ENCODE measurements at regions not wholly inside any gene's neighbourhood (a gene's known extent, or its start where the extent isn't known, plus 50 kb on each side); places are given as distances from the start of the nearest gene placed in this dataset.

DNA sequence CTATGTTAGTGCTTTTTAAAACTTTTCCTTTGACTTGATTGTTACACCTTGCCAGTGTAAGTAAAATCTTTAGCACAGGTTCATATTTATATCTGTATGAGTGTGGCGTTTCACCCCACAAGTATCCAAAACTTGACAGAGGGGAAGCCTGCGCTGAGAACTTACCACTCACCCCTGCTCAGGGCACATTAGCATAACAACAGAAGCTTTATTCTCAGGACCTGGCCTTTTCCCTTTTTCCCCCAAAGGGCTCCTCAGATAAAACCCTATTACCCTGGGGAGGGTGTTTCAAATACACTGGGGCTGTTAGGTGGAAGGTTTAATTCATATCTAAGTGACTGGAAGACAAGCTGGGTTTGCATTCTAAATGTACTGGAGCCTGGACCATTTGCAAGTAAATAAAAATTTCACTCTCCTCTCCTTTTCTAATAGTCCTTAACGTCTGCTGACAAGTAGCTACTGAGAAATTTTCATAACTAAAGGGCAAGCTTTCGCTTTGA is 276.6 kb downstream of the RNF152 start:
- no peak for DNase-seq (ENCODE audit: low read depth)

DNA sequence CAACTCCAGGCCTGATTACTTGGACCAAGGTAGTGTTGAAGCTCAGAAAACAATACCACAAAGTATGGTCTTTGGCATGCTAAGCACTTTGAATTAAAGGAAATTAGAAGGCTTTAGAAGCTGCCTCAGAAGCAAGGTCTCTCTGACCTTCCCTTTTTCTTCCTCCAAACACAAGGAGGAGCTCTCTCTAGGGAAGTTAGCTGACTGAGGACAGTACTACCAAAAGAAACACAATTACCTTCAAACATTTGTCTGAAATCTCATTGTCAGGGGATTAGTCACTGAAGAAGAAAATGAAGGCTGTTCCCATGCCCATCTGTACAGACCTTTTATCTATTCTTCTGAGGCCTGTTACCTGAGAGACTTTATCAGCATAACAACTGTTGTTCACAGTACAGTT is 279.3 kb downstream of the CDH20 start:
- DNase-seq (ENCODE audit: low read depth), result no peak

DNA sequence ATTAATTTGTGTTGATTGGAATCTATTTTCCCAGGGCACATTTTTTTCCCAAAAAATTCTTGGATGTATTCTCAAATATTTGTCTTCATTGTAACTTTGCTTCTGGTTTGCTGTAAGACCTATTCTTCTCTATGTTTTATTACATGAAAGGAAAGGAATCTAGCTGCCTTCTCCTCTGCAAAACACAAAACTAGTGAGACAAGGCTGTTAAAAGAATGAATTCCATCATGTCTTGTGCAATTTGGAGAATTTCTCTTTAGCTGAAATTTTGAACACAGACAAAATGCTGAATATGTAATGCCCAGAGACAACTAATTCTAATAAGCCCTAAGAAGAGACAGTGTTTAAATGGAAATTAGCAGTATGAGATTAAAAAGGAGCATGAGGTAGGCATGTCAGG is 275.9 kb downstream of the CDH20 start:
- no peak for DNase-seq (ENCODE audit: low read depth)

DNA sequence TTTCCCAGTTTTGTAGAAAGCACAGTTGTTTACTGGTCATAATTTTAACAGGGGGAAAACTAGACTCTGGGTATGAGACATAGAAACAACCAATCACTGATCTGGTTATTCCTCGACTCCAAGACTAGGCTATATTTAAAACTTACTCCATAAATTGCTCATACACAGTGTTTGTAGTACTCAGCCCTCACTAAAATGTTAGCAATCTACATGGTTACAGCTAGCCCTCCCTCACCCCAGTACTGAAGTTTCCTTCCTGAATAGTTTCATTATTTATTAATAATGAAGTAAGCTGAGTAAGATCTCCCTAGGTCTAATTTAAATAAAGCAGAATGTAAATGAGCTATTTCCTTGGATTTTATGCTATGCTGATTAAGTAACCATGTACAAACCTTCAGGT is 275.1 kb downstream of the CDH20 start:
- DNase-seq (ENCODE audit: low read depth), result no peak

DNA sequence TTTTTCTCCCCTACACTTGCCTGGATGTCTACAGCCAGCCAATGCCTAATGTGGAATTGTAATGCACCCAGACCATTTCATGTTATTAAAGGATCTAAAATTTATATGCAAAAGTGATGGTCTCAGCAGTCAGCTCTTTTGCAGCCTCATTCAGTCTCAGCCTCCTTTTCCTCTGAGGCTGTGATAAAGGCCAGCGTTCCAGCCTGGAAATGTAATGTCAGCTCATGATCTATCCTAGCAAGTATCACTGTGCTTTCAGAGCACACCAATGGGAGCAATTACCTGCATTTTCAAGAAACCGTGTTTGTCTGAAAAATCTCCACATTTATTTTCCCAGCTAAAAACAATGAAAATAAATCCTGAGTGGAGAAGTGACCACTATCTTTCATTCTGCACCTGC is 274.6 kb downstream of the CDH20 start:
- no peak for DNase-seq (ENCODE audit: low read depth)

DNA sequence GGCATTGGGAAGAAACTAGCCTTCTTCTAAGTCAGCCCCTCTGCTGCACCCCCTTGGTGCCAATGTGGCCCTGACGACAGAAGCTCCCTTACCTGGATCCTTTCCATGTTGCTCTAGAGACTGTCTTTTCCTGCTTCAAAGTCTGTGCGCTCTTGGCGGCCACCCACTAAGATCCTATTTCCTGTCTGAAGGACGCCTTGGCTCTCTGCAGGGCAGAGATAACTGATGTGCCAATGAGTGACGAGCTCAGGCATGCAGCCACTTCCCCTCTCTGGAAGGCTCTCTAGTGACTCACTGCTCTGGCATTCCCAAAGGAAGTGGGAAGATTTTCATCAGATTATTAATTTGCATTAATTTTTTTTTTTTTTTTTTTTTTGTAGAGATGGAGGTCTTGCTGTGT is 273.5 kb downstream of the CDH20 start:
- DNase-seq (ENCODE audit: low read depth), result peak; percentile 49

DNA sequence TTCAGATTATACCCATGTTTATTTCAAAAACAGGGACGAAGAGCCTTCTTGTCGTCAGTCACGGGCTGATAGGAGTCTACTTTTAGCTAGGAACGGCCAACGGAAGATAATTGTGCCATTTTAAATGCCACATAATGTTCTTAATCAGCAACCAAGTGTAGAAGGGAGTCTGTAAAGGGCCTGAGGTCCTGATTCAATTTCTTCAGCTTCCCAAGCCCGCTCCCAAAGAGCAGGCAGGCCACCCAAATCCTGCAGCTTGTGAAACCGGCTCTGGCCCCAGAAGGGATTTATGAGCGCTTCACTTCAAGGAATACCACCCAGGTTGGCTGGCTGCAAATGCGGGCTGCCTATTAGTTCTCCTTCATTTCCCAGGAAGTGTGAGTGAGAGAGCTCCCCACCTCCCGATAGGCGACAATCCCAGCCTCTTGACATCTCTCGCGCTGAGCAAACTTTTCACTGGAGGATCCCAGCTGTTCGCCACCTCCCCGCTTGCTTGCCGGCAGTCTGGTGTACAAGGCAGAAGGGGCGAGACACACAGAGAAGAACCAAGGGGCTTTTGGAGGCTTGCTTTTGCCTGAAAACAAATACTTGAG is 272.9 kb downstream of the CDH20 start:
- DNase-seq (ENCODE audit: low read depth), result no peak

DNA sequence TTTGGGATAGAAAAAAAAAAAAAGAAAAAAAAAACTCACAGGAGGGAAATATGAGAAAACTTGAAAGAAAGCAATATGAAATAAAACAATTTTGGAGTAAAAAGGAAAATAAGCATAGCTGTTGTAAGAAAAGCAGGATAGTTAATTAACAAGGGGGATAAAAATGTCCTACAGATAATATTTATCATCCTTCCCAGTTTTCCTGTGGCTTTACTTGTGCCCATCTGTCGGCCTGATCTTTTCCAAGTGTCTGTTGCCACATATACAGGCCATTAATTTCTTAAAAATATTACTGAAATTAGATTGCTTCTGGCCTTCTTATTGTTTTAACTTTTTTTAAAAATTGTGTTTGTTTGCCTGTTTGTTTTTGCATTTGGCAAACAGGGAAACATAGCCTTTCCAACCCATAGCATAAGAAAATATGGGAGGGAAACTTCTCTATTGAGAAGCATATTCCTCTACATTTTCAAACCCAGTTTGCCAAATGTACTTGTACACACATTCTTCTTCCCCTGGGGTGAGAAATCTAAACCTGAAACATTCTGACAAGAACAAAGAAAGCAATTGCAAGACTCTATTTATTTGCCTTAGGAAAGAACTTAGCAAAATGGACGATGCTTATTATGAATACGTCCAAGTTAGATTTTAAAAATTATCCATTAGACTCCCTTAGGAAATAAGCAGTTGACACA is 272.3 kb downstream of the CDH20 start:
- DNase-seq (ENCODE audit: low read depth), result no peak

All from stromal cell of bone marrow (primary cell).